Stimulated activated naive B cell treated with anti-CD40 and anti-IgM and Interleukin-4, amounts not matched to agents 10 μg/mL and 1 μg/mL and 100 μg/mL, for 72 hours (primary cell): ENCODE measurements at regions not wholly inside any gene's neighbourhood (a gene's known extent, or its start where the extent isn't known, plus 50 kb on each side); places are given as distances from the start of the nearest gene placed in this dataset.

Source experiments
- ATAC-seq, 2 donors: fragments of 150-1000 bp; cut with Tn5 transposase; replicated peaks; 2 replicates each; pipeline ENCODE4 v1.10.0; 2021; ENCODE audit warnings: moderate library complexity in 1 of 2
- DNase-seq: peaks from one replicate; pipeline ENCODE4 v3.0.0; 2021
- H3K27ac Mint-ChIP-seq: one replicate; pipeline ENCODE4 v1.8.0; 2022; ENCODE audit warnings: mild to moderate bottlenecking, mixed read lengths
- H3K27me3 Mint-ChIP-seq, 2 donors: one replicate each; pipeline ENCODE4 v1.8.0; 2022; ENCODE audit warnings: mixed read lengths in 2 of 2
- H3K36me3 Mint-ChIP-seq, 2 donors: one replicate each; pipeline ENCODE4 v1.8.0; 2022; ENCODE audit warnings: mixed read lengths in 2 of 2, mild to moderate bottlenecking in 1 of 2
- H3K4me1 Mint-ChIP-seq, 2 donors: one replicate each; pipeline ENCODE4 v1.8.0; 2022; ENCODE audit warnings: mixed read lengths in 2 of 2, mild to moderate bottlenecking in 1 of 2
- H3K4me3 Mint-ChIP-seq, 2 donors: one replicate each; pipeline ENCODE4 v1.8.0; 2022; ENCODE audit warnings: mild to moderate bottlenecking in 2 of 2, mixed read lengths in 2 of 2, moderate library complexity in 1 of 2
- H3K9me3 Mint-ChIP-seq, 2 donors: one replicate each; pipeline ENCODE4 v1.8.0; 2022; ENCODE audit warnings: mixed read lengths in 2 of 2, mild to moderate bottlenecking in 1 of 2

DNA sequence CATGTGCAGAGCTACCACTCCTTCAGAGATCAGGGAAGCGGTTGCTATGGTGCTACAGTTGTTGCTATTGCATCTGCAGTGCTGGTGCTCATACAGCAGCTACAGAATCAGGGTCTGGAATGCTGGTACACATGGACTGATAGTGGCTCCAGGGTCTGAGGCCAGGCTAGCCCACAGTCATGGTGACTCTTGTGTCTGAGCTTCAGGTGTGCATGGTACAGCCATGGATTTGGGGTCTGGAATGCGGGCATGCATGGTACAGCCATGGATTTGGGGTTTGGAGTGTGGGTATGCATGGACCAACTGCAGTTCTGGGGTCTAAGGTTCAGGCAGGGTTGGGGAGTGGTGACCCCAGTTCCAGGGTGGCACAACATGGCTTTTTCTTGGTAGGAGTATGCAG, 185.2 kb downstream of the SLC4A3 start:
- Mint-ChIP-seq H3K9me3 (peaks cover 15 to 19% of the 10 kb centered on the region in 2 donors), H3K4me3 (no peak overlapping the region), H3K27me3 (no peaks in the 10 kb centered on the region), H3K27ac (no peak overlapping the region), H3K36me3 (peaks cover 2 to 3% of the 10 kb centered on the region in 2 donors), H3K4me1 (no peaks in the 10 kb centered on the region)
- DNase-seq (no peak), ATAC-seq (no peak)

DNA sequence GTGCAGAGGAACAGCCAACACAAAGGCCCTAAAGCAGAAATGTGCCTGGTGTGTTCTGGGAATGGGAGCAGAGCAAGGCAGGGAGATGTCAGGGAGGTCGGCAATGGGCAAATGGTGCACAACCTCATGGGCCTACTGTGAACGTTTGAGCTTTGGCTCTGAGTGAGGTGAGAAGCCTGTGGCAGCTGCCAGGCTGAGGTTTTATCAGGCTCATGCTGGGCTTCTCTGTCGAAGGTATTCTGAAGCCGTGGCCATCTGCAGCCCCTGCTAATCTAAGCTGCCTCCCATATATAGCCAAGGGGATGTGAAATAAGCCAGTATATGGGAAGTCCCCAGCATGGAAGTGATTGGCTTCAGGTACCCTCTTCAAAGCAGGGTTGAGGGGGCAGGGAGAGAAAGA, 193.3 kb downstream of the SLC4A3 start:
- DNase-seq, result no peak
- Mint-ChIP-seq H3K27me3 (no peaks in the 10 kb centered on the region), H3K36me3 (no peaks in the 10 kb centered on the region), H3K4me1 (no peaks in the 10 kb centered on the region), H3K4me3 (no peak overlapping the region), H3K9me3 (peaks cover 9 to 14% of the 10 kb centered on the region in 2 donors), H3K27ac (no peak overlapping the region)
- no peak for ATAC-seq

DNA sequence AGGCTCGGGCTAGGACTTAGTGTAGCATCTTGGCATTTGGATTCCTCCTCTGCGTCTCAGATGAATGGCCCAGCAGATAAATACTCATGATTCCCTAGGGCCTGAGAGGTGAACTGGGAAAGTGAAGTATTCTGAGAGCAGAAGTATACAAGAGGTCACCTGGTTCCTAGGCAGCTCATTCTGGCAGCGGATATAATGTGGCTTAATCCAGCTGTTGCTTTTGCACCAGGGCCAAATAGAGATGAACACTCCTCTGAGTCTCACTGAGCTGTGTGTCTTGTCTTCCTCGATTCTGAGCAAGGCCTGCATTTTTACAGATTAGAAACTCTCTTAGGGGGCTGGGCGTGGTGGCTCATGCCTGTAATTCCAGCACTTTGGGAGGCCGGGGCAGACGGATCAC, 196.1 kb downstream of the SLC4A3 start:
- ATAC-seq (no peak), DNase-seq (no peak)
- H3K27me3 Mint-ChIP-seq, result no peaks in the 10 kb centered on the region
- peaks cover 4 to 7% of the 10 kb centered on the region in 2 donors for H3K9me3 Mint-ChIP-seq
- no peak overlapping the region for H3K4me3 Mint-ChIP-seq
- no peaks in the 10 kb centered on the region for H3K4me1 Mint-ChIP-seq
- no peak overlapping the region for H3K27ac Mint-ChIP-seq
- no peaks in the 10 kb centered on the region for H3K36me3 Mint-ChIP-seq

DNA sequence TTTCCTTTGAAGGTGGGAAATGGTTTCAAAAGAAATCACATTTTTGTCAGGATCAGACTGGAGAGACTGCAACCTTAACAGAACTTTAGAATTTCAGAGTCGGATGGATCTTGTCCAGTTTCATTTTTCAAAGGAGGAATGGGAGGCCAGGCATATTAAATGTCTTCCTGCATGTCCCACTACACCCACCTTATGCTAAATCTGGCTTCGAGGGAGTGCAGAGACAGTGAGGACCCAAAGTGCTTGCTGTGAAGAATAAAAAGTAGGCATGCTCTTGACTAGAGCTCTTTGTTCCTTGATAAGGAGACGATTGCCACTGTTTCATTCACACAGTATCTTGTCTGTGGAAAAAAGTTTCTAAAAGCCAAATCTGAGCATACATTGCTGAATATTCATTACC, 197.6 kb downstream of the SLC4A3 start:
- Mint-ChIP-seq H3K27ac (no peak overlapping the region), H3K9me3 (no peaks in the 10 kb centered on the region), H3K36me3 (no peaks in the 10 kb centered on the region), H3K4me3 (no peak overlapping the region), H3K4me1 (no peaks in the 10 kb centered on the region), H3K27me3 (no peaks in the 10 kb centered on the region)
- ATAC-seq, result no peak
- DNase-seq, result no peak

DNA sequence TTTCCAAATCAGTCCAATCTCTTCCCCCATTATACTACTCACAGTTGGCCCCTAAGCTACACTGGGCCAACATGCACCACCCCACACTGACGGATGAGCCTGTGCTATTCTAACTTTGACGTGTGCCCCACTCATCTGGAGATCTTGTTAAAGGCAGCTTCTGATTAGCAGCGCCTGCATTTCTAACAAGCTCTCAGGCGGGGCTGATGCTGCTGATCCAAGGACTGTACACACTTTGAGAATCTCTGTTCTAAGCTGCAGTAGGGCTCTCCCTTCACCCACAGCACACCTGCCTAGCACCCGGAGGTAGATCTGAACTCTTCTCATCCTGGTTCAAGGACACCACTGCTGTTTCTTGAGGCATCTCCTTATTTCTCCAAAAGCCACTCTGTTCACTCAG, 200.7 kb downstream of the SLC4A3 start:
- ATAC-seq (no peak), DNase-seq (no peak)
- H3K36me3 Mint-ChIP-seq, result no peaks in the 10 kb centered on the region
- no peaks in the 10 kb centered on the region for H3K27me3 Mint-ChIP-seq
- no peak overlapping the region for H3K27ac Mint-ChIP-seq
- no peak overlapping the region for H3K4me3 Mint-ChIP-seq
- no peaks in the 10 kb centered on the region for H3K4me1 Mint-ChIP-seq
- no peaks in the 10 kb centered on the region for H3K9me3 Mint-ChIP-seq

DNA sequence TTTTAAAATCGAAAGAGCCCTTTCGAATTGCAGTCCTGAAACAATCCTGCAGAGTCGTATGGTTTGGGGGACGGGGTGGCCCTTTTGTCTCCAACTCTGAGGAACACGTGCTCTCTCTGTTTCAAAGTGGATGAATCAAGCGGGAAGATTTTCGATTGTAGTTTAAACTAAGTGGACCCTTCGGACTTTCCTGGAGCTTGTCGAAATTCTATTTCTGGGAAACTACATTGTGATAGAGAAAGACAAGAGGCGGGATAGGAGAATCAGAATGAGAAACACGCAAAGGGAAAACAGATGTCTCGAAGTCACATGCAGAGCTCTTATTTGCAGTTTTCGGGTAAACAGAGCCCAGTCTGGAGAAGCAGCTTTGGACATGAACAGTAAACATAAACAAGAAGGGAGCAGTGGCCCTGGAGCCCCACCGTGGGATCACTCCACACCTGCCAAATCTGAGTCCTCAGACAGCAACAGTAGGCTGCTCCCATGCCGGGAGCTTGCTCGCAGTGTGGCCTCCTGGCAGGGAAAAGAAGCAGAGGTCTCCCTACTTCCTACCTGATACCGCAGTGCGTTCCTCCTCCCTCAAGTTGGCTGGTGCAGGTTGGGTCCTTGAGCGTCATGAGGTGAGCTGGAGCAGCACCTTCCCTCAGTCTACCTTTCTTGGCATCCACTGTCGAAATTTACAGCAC, 202.4 kb downstream of the SLC4A3 start:
- H3K27me3 Mint-ChIP-seq, result no peaks in the 10 kb centered on the region
- H3K9me3 Mint-ChIP-seq, result no peaks in the 10 kb centered on the region
- H3K36me3 Mint-ChIP-seq, result no peaks in the 10 kb centered on the region
- ATAC-seq (no peak), DNase-seq (no peak)
- H3K4me1 Mint-ChIP-seq, result no peaks in the 10 kb centered on the region
- no peak overlapping the region for H3K27ac Mint-ChIP-seq
- no peak overlapping the region for H3K4me3 Mint-ChIP-seq

DNA sequence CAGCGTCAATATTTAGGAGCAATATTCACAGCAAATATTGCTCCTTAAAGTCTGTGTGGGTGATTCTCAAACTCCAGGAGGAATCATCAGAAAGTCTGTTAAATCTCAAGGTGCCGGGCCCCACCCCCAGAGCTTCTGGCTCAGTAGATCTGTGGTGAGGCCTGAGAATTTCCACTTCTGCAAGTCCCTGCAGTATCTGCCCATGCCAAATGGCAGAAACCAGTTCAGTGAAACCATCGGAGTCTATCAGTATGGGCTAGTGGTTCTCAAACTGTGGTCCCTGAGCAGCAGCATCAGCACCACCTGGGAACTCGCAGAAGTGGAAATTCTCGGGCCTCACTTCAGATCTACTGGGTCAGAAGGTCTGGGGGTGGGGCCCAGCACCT, 202.9 kb downstream of the SLC4A3 start:
- peaks cover 0 to 4% of the 10 kb centered on the region in 2 donors for H3K9me3 Mint-ChIP-seq
- no peak for DNase-seq
- no peak overlapping the region for H3K27ac Mint-ChIP-seq
- no peaks in the 10 kb centered on the region for H3K4me1 Mint-ChIP-seq
- no peak overlapping the region for H3K4me3 Mint-ChIP-seq
- no peak for ATAC-seq
- H3K27me3 Mint-ChIP-seq, result no peaks in the 10 kb centered on the region
- no peaks in the 10 kb centered on the region for H3K36me3 Mint-ChIP-seq

DNA sequence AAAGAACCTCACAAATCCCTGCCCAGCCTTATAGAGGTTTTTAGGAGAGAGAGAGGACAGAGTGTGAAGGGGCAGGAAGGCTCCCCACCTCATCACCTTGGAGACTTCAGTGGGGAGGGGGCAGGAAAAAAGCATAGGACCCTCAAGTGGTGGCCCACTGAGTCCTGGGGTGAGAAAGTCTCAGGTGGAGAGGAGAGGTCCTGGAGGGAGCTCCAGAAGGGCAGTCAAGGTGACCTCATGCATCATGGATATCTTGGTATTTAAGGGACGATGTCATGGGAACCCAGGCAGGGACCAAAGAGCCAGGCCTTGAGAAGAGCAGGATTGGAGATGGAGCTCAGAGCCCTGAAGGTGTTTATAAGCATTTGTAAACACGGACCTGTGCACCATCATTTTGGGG, 204.5 kb downstream of the SLC4A3 start:
- Mint-ChIP-seq H3K27ac (no peak overlapping the region), H3K4me3 (no peak overlapping the region), H3K9me3 (peaks cover under 1 to 4% of the 10 kb centered on the region in 2 donors), H3K4me1 (no peaks in the 10 kb centered on the region), H3K36me3 (no peaks in the 10 kb centered on the region), H3K27me3 (no peaks in the 10 kb centered on the region)
- ATAC-seq (no peak), DNase-seq (no peak)

DNA sequence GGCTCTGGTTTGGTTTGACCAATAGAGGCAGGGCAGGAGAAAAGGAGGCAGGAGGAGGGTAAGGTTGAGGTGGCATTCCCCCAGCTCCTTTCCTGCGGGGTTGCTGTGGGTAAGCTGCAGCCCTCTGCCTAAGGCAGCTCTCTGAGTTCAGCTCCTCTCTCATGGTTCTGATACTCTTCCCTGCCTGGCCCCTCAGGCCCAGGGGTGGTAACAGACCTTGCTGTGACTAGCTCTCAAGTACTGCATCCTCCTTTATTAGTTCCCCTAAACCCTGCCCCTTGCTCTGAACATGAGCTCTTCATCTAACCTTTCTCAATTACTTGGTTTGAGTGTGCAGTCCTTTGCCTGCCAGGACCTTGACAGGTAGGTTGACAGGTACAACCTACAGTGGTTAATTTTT, 205.5 kb downstream of the SLC4A3 start:
- H3K27ac Mint-ChIP-seq, result no peak overlapping the region

DNA sequence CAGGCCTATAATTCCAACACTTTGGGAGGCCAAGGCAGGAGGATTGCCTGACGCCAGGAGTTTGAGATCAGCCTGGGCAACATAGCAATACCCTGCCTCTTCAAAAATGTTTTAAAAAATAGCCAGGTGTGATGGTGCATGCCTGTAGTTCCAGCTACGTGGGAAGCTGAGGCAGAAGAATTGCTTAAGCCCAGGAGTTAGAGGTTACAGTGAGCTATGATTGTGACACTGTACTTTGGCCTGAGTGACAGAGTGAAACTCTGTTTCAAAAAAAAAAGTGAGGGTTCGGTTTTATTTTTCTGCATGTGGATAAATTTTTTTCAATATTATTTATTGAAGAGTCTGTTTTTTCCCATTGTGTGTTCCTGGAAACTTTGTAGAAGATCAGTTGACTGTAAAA, 208.1 kb downstream of the SLC4A3 start:
- ATAC-seq, result no peak
- peaks cover 2 to 4% of the 10 kb centered on the region in 2 donors for H3K9me3 Mint-ChIP-seq
- no peaks in the 10 kb centered on the region for H3K36me3 Mint-ChIP-seq
- H3K27me3 Mint-ChIP-seq, result no peaks in the 10 kb centered on the region
- DNase-seq, result no peak
- H3K4me3 Mint-ChIP-seq, result no peak overlapping the region
- no peak overlapping the region for H3K27ac Mint-ChIP-seq
- H3K4me1 Mint-ChIP-seq, result no peaks in the 10 kb centered on the region

More for the DNA sequence above, 205.5 kb downstream of the SLC4A3 start:
- H3K27me3 Mint-ChIP-seq, result no peaks in the 10 kb centered on the region
- H3K36me3 Mint-ChIP-seq, result no peaks in the 10 kb centered on the region
- H3K4me1 Mint-ChIP-seq, result no peaks in the 10 kb centered on the region
- H3K9me3 Mint-ChIP-seq, result peaks cover 2 to 4% of the 10 kb centered on the region in 2 donors
- no peak overlapping the region for H3K4me3 Mint-ChIP-seq
- DNase-seq (no peak), ATAC-seq (peak in 1 of 2 donors; percentile 14)

DNA sequence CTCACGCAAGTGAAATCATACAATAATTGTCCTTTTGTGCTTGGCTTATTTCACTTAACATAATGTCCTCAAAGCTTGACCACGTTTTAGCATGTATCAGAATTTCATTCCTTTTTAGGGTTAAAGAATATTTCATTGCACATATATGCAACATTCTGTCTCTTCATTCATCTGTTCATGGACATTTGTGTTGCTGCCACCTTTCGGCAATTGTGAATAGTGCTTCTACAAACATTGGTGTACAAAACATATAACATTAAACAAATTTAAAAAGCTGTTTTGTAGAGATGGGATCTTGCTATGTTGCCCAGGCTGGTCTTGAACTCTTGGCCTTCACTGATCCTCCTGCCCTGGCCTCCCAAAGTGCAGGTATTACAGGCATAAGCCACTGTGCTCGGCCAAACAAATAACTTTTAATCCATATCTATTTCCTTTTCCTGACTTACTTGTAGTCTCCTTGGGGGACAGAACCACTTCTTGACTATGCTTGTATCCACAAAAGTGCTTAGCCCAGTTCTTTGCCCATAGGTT, 209.3 kb downstream of the SLC4A3 start:
- Mint-ChIP-seq H3K36me3 (no peaks in the 10 kb centered on the region), H3K27ac (no peak overlapping the region), H3K4me1 (no peaks in the 10 kb centered on the region), H3K27me3 (no peaks in the 10 kb centered on the region), H3K4me3 (no peak overlapping the region), H3K9me3 (peaks cover 2 to 4% of the 10 kb centered on the region in 2 donors)
- ATAC-seq, result no peak
- no peak for DNase-seq

DNA sequence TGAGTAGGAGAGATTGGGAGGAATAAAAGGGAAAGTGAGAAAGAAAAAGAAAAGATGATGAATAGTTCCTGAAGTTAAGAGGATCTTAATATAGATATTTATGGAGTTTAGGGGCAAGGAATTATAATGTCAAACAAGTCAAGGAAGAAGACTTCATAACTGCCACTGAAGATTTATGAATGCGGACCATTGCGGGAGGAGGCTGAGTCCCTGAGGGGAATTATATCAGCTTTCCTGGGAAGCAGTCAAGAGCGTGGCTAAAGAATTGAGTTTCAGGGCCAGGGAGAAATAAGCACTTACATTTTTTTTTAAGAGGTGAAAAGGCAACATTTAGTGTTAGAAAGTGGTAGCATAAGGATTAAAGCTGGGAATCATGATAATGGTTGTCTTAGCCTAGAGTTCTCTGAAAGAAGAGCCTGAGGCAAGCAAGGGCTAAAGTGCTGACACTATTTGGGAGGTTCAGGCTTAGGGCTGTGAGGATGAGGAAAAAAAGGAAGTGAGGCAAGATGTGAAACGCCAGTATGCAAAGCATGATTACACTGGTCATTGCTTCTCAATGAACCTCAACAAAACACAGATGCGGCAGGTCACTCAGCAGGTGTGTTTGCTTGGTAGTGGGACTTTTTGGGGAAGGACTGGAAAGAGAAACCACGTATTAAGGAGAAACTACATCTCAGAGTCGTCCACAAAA, 217.1 kb downstream of the SLC4A3 start:
- no peak overlapping the region for H3K4me3 Mint-ChIP-seq
- H3K36me3 Mint-ChIP-seq, result no peaks in the 10 kb centered on the region
- H3K27me3 Mint-ChIP-seq, result peaks cover 0 to 4% of the 10 kb centered on the region in 2 donors
- no peak overlapping the region for H3K27ac Mint-ChIP-seq
- ATAC-seq (peak in 1 of 2 donors; percentile 36), DNase-seq (no peak)
- no peaks in the 10 kb centered on the region for H3K9me3 Mint-ChIP-seq
- H3K4me1 Mint-ChIP-seq, result peaks cover 3 to 8% of the 10 kb centered on the region in 2 donors

DNA sequence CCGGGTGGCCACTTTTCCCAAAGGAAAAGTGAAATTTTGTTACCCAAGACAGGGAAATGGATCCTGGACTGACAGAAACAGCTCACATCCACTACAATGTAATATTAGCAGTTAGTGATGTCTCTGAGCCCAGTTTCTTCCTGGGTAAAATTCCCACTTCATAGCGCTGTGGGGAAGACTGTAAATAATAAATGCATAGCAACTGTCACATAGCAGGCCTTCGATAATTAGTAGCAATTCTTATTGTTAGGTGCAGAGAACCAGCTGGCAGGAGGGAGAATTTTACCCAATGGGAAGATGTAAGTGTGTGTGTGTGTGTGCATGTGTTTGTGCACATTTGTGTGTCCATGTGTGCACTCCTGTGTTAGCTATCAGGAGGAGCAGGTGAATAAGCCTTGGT, 221.5 kb downstream of the SLC4A3 start:
- no peak for DNase-seq
- no peak for ATAC-seq
- Mint-ChIP-seq H3K36me3 (no peaks in the 10 kb centered on the region), H3K27ac (no peak overlapping the region), H3K4me3 (no peak overlapping the region), H3K4me1 (peaks cover 3 to 8% of the 10 kb centered on the region in 2 donors), H3K9me3 (peaks cover 0 to 2% of the 10 kb centered on the region in 2 donors), H3K27me3 (peaks cover 8 to 15% of the 10 kb centered on the region in 2 donors)

DNA sequence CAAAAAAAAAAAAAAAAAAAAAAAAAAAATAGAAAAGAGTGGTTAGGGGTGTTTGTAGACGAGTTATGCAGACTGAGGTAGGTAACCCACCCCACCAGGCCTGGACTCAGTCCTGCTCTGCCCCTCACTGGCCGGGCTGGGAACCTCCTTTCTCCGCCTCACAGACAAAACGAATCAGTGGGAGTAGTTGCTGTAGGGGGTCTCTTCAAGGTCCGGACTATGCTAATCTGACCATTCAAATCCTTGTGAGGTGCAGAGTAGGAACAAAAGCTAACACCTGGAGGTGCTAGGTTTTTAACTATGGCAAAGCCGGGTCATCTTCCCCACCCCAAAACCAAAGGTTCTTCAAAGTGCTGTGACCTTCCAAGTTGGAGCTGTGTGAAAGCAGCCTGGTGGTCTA, 223.7 kb downstream of the SLC4A3 start:
- Mint-ChIP-seq H3K27me3 (peaks cover 8 to 24% of the 10 kb centered on the region in 2 donors), H3K4me3 (no peak overlapping the region), H3K9me3 (peaks cover 0 to 5% of the 10 kb centered on the region in 2 donors), H3K4me1 (no peaks in the 10 kb centered on the region), H3K27ac (no peak overlapping the region), H3K36me3 (no peaks in the 10 kb centered on the region)
- no peak for DNase-seq
- ATAC-seq, result no peak
